HepG2 (cell line): ENCODE measurements at regions not wholly inside any gene's neighbourhood (a gene's known extent, or its start where the extent isn't known, plus 50 kb on each side); places are given as distances from the start of the nearest gene placed in this dataset.

ENCODE experiments used
- ATAC-seq: fragments of 200-7000 bp; cut with Tn5 transposase; 3 replicates; pipeline ENCODE4 v1.9.1; 2020; ENCODE audit warnings: mild to moderate bottlenecking, moderate library complexity
- BruUV-seq: library from RNA; stranded (reverse); fragments of 400-500 nt; replicated peaks from 2 replicates; lab custom pipeline; 2021; lab: Mats Ljungman, UMichigan
- CTCF ChIA-PET: fragments of 300-600 bp; formaldehyde crosslinking; extraction: SDS; loops from one replicate; lab custom pipeline; 2021; ENCODE audit warnings: low total read pairs, inconsistent platforms, low intra/inter-chr PET ratio; lab: Yijun Ruan, JAX
- POLR2A ChIA-PET: fragments of 350-600 bp; sonication (Branson Sonifier 250); formaldehyde crosslinking; loops from one replicate; lab custom pipeline; 2020; ENCODE audit warnings: antibody characterized with exemption, inconsistent platforms; lab: Yijun Ruan, JAX
- DNase-seq: peaks from one replicate; pipeline ENCODE4 v3.0.0-alpha.2; 2015; ENCODE audit warnings: low spot score
- FAIRE-seq: peaks from 3 replicates; lab custom pipeline; 2011; peaks lifted over from hg19 to GRCh38; lab: Jason Lieb, UNC
- H2AFZ ChIP-seq: one replicate; pipeline ENCODE4 v1.6.1; 2011; ENCODE audit warnings: low read length, inconsistent platforms
- H3K27ac ChIP-seq: fragments of 300-600 bp; 3 replicates; pipeline ENCODE4 v1.8.0; 2011; ENCODE audit warnings: mixed run types, mild to moderate bottlenecking, mixed read lengths, low read length, inconsistent platforms; ENCODE audit not compliant: insufficient read depth; ENCODE audit errors: extremely low read length
- H3K27me3 ChIP-seq, 2 experiments: fragments of 200-600 bp in 1 of 2; 2 replicates in 1 of 2; 3 replicates in 1 of 2; pipeline versions ENCODE4 v1.6.0 to v1.8.0; 2011; ENCODE audit warnings: low read length in 2 of 2, mild to moderate bottlenecking in 2 of 2, moderate library complexity in 2 of 2, inconsistent platforms in 1 of 2; ENCODE audit not compliant: insufficient read depth in 2 of 2, control insufficient read depth in 1 of 2
- H3K36me3 ChIP-seq, 2 experiments: fragments of 200-600 bp in 1 of 2; replicated peaks in 1 of 2; 2 replicates in 1 of 2; 3 replicates in 1 of 2; pipeline versions ENCODE4 v1.5.1 to v1.8.0; 2011; ENCODE audit warnings: low read length in 2 of 2, inconsistent platforms in 1 of 2; ENCODE audit not compliant: insufficient read depth in 2 of 2, control insufficient read depth in 1 of 2
- H3K4me1 ChIP-seq: 2 replicates; pipeline ENCODE4 v1.5.1; 2012; ENCODE audit warnings: low read length, inconsistent platforms; ENCODE audit not compliant: insufficient read depth
- H3K4me2 ChIP-seq: 2 replicates; pipeline ENCODE4 v1.6.0; 2011; ENCODE audit warnings: low read depth, low read length, inconsistent platforms
- H3K4me3 ChIP-seq, 3 experiments: fragments of 200-600 bp in 1 of 3; sonication (generic), shearing (Covaris generic) in 1 of 3; replicated peaks in 1 of 3; 2 replicates each; pipeline ENCODE4 v1.5.1; 2011 to 2016; ENCODE audit warnings: low read length in 3 of 3, inconsistent platforms in 2 of 3, low read depth in 2 of 3, mild to moderate bottlenecking in 2 of 3, control low read depth in 1 of 3, mixed read lengths in 1 of 3; ENCODE audit not compliant: insufficient read depth in 1 of 3
- H3K79me2 ChIP-seq: one replicate; pipeline ENCODE4 v1.6.1; 2011; ENCODE audit warnings: low read length, inconsistent platforms; ENCODE audit not compliant: insufficient read depth
- H3K9ac ChIP-seq: 2 replicates; pipeline ENCODE4 v1.6.0; 2011; ENCODE audit warnings: mild to moderate bottlenecking, low read depth, low read length, inconsistent platforms; ENCODE audit not compliant: insufficient read depth
- H3K9me3 ChIP-seq: 2 replicates; pipeline ENCODE4 v1.5.1; 2012; ENCODE audit warnings: mild to moderate bottlenecking, low read length
- H4K20me1 ChIP-seq: 2 replicates; pipeline ENCODE4 v1.6.0; 2011; ENCODE audit warnings: inconsistent platforms, mild to moderate bottlenecking, low read length, moderate library complexity; ENCODE audit not compliant: insufficient read depth
- KLF6 ChIP-seq: IDR thresholded peaks from 2 replicates; pipeline ENCODE4 v1.8.0; 2016; ENCODE audit warnings: missing biosample characterization, missing genetic modification reagents
- MED8 ChIP-seq: sonication (generic); formaldehyde crosslinking; IDR thresholded peaks from 2 replicates; pipeline ENCODE4 v1.8.1; 2023; ENCODE audit warnings: mild to moderate bottlenecking, missing genetic modification reagents; ENCODE audit not compliant: insufficient replicate concordance
- NCOA2 ChIP-seq: sonication (generic); formaldehyde crosslinking; IDR thresholded peaks from 2 replicates; pipeline ENCODE4 v1.8.0; 2022; ENCODE audit warnings: inconsistent platforms
- POGZ ChIP-seq: sonication (generic); formaldehyde crosslinking; IDR thresholded peaks from 2 replicates; pipeline ENCODE4 v1.4.0; 2020; ENCODE audit warnings: mild to moderate bottlenecking, missing genetic modification reagents
- PRMT3 ChIP-seq: sonication (generic); formaldehyde crosslinking; IDR thresholded peaks from 2 replicates; pipeline ENCODE4 v1.8.1; 2022; ENCODE audit warnings: low read depth, mild to moderate bottlenecking, moderate library complexity, missing genetic modification reagents, borderline replicate concordance
- SATB2 ChIP-seq: sonication (generic); formaldehyde crosslinking; IDR thresholded peaks from 2 replicates; pipeline ENCODE4 v1.5.0; 2020; ENCODE audit warnings: missing genetic modification reagents
- SIX4 ChIP-seq: sonication (generic); formaldehyde crosslinking; IDR thresholded peaks from 2 replicates; pipeline ENCODE4 v1.4.0; 2020; ENCODE audit warnings: missing genetic modification reagents
- SP5 ChIP-seq: IDR thresholded peaks from 2 replicates; pipeline ENCODE4 v1.6.1; 2016; ENCODE audit warnings: low read depth, borderline replicate concordance
- SRF ChIP-seq: IDR thresholded peaks from 2 replicates; pipeline ENCODE4 v1.6.1; 2011; ENCODE audit warnings: mild to moderate bottlenecking, low read depth, low read length, moderate library complexity
- ZNF235 ChIP-seq: sonication (generic); formaldehyde crosslinking; IDR thresholded peaks from 2 replicates; pipeline ENCODE4 v1.8.1; 2023; ENCODE audit warnings: mild to moderate bottlenecking, missing genetic modification reagents, borderline replicate concordance
- ZNF382 ChIP-seq: sonication (generic); formaldehyde crosslinking; IDR thresholded peaks from 2 replicates; pipeline ENCODE4 v1.5.0; 2020; ENCODE audit warnings: missing genetic modification reagents, mild to moderate bottlenecking, borderline replicate concordance
- ZNF431 ChIP-seq: sonication (generic); formaldehyde crosslinking; IDR thresholded peaks from 2 replicates; pipeline ENCODE4 v1.9.0; 2022; ENCODE audit warnings: missing genetic modification reagents, low read depth, mild to moderate bottlenecking, borderline replicate concordance
- ZNF468 ChIP-seq: sonication (generic); formaldehyde crosslinking; IDR thresholded peaks from 2 replicates; pipeline ENCODE4 v1.8.0; 2022; ENCODE audit warnings: mild to moderate bottlenecking, moderate library complexity, missing genetic modification reagents
- ZNF709 ChIP-seq: sonication (generic); formaldehyde crosslinking; IDR thresholded peaks from 2 replicates; pipeline ENCODE4 v1.5.0; 2020; ENCODE audit warnings: mild to moderate bottlenecking, missing genetic modification reagents
- ZNF768 ChIP-seq: sonication (generic); formaldehyde crosslinking; IDR thresholded peaks from 2 replicates; pipeline ENCODE4 v1.4.0; 2020; ENCODE audit warnings: missing genetic modification reagents
- in situ Hi-C: cut with HindIII; loops from 2 replicates; pipeline ENCODE4 v1.10.0; 2017; ENCODE audit warnings: low pct_unique_long_range_greater_than_20kb; ENCODE audit not compliant: extremely low pct_ligation_motif_present
- intact Hi-C: fragments of 100-400 bp; cut with micrococcal nuclease; formaldehyde crosslinking; loops from one replicate; pipeline ENCODE4 v1.10.0; 2022; ENCODE audit not compliant: unreplicated experiment
- TF ChIP-seq, protein P1 (sequence below): sonication (generic); IDR thresholded peaks from 2 replicates; pipeline ENCODE4 v1.6.1; 2016; ENCODE audit warnings: low read depth, borderline replicate concordance
- TF ChIP-seq, protein P2 (sequence below): sonication (generic); formaldehyde crosslinking; IDR thresholded peaks from 2 replicates; pipeline ENCODE4 v1.8.0; 2022; ENCODE audit warnings: mild to moderate bottlenecking, missing genetic modification reagents

DNA sequence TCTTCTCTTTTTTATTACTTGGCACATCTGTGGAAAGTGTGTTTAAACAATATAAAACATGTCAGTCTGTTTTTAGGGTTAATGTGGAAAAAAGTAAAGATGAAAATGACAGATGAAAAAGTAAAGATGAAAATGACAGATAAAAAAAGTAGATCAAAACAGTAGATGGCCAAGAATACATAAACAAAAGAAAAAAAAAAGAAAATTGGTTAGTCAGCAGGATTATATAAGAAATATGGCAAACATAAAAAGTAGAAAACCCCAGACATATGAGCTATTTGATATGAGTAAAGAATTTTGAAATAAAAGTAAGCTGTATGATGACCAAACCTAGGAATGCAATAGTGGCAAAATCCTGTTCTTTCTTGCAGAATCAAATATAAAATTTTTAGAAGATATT is 365.7 kb upstream of the AKR1E2 start:
- Histone ChIP-seq H3K4me2 (no peak overlapping the region), H4K20me1 (no peaks in the 10 kb centered on the region), H3K4me1 (peaks cover 17% of the 10 kb centered on the region), H3K27ac (no peak overlapping the region), H3K9me3 (no peaks in the 10 kb centered on the region), H2AFZ (no peak overlapping the region), H3K36me3 (no peaks in the 10 kb centered on the region), H3K27me3 (no peaks in the 10 kb centered on the region; a peak in 1 of 5 replicates), H3K4me3 (no peak overlapping the region), H3K9ac (no peak overlapping the region), H3K79me2 (no peaks in the 10 kb centered on the region)
- DNase-seq (no peak), FAIRE-seq (no peak), ATAC-seq (no peak)
- in situ Hi-C loops (no loop called here), intact Hi-C loops (no loop called here)
- ChIA-PET CTCF (no interaction called here), POLR2A (no interaction called here)
- no TSS peak for BruUV-seq
- TF ChIP-seq MED8 (CRISPR knock-in tag), result no peak
- no peak for TF ChIP-seq POGZ
- no peak for TF ChIP-seq PRMT3 (CRISPR knock-in tag)
- TF ChIP-seq NCOA2, result no peak
- TF ChIP-seq ZNF768 (CRISPR knock-in tag), result no peak
- TF ChIP-seq ZNF431 (CRISPR knock-in tag), result no peak
- TF ChIP-seq KLF6, result no peak
- no peak for TF ChIP-seq ZNF235 (CRISPR knock-in tag)
- no peak for TF ChIP-seq SATB2 (CRISPR knock-in tag)
- no peak for TF ChIP-seq SRF
- no peak for TF ChIP-seq SIX4 (CRISPR knock-in tag)
- TF ChIP-seq ZNF468 (CRISPR knock-in tag), result no peak
- TF ChIP-seq, protein P1, sequence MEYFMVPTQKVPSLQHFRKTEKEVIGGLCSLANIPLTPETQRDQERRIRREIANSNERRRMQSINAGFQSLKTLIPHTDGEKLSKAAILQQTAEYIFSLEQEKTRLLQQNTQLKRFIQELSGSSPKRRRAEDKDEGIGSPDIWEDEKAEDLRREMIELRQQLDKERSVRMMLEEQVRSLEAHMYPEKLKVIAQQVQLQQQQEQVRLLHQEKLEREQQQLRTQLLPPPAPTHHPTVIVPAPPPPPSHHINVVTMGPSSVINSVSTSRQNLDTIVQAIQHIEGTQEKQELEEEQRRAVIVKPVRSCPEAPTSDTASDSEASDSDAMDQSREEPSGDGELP, result no peak
- TF ChIP-seq SP5 (CRISPR knock-in tag), result no peak
- TF ChIP-seq, protein P2, sequence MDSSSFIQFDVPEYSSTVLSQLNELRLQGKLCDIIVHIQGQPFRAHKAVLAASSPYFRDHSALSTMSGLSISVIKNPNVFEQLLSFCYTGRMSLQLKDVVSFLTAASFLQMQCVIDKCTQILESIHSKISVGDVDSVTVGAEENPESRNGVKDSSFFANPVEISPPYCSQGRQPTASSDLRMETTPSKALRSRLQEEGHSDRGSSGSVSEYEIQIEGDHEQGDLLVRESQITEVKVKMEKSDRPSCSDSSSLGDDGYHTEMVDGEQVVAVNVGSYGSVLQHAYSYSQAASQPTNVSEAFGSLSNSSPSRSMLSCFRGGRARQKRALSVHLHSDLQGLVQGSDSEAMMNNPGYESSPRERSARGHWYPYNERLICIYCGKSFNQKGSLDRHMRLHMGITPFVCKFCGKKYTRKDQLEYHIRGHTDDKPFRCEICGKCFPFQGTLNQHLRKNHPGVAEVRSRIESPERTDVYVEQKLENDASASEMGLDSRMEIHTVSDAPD (CRISPR knock-in tag), result no peak
- TF ChIP-seq ZNF709, result no peak
- TF ChIP-seq ZNF382 (CRISPR knock-in tag), result no peak
